DMS53 treated with DMSO at 0.1 percent for 48 hours (cell line): ENCODE measurements at regions not wholly inside any gene's neighbourhood (a gene's known extent, or its start where the extent isn't known, plus 50 kb on each side); places are given as distances from the start of the nearest gene placed in this dataset.
A peak's percentile ranks its signal among the peaks of the same experiment; 100 is the strongest.

ENCODE experiments used
- DNase-seq: peaks from one replicate; lab custom pipeline; 2025; ENCODE audit not compliant: unreplicated experiment; lab: John Stamatoyannopoulos, UW

DNA sequence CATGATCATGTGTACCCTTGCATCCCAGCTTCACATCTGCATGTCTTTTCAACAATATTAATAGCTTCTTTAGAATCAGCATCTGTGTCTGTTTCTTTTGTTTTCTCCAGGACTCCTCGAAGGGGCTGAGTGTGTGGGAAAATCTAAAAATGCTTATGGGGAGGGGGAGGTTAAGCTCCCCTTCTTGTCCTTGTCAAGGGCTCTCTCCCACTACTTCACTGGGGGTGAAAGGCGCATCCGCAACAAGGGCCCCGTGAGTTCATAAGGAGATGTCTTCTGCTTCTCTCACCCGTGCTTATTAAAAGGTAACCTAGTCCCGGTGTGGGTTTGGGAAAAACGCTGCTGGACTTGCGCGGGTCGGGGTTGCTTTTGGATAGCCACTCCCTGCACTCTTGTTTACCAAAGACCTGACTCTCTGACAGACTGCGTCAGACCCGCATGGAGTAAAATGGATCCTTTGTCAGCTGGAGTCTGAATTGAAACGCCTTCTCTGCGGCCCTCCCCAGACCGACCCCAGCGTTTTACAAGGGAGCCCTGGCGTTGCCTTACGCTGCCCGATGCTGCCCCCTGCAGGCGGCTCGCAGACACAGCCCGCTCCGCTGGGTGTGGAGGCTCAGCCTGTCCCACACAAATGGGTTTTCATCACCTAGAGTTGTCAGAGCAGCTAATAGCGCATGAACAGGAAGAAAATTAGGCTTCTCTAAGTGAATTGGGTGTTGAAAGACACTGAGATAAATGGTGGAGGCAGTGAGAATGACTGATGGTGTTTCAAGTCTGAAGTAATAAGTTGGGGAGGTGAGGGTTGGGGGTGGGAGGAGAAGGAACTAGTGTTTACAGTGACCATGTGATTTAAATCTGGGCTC, 53.8 kb downstream of the IER5 start:
- peak; percentile 70 for DNase-seq

DNA sequence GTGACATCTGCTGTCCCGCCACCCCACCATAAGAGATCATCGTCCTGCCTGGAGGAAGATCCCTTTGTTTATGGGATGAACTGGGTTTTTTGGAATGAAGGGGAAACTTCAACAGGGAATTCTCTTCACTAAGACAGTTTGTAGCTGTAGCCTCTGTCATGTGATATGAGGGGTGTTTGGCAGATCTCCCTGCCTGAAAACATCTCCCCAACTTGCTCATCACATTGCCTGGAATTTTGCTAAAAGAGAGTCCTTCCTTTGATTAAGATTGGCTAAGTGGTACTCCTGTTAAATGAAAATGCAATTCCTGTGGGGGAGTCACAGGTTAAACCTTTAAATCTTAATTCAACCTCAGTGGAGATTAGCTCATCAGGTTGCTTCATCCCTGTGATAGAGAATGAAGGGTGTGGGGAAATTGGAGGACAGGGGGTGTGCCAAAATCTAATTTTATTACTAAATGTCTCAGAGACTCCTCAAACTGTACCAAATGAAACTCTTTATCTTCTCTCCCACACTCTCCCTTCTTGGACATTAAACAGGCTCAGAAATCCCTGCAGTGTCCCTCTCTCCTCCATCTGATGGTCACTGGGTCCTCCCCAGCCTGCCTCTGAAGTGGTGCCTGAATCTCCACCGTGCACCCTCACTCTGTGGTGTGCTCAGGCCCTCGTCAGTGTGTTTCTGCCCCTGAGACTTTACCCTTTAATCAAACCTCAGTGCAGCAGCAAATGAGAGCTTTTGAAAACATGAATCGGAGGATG, 54.8 kb downstream of the IER5 start:
- no peak for DNase-seq

DNA sequence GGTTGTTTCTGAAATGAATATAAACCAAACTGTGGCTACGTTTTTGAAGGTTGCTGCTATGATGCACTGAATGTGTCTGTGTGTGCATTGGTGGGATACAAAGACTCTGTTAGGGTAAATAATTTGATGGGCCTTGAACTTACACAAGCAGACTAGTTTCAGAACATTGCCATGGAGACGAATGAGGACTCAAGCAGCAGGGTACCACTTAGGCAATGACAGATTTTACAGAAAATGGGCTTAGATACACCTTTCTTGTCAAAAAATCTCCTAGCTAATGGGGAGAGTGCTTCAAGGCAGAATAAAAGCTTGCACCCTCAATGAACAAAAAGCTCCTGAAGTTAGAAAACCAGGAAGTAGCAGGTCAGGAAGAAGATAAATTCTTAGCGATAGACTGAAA, 55.7 kb downstream of the IER5 start:
- no peak for DNase-seq

DNA sequence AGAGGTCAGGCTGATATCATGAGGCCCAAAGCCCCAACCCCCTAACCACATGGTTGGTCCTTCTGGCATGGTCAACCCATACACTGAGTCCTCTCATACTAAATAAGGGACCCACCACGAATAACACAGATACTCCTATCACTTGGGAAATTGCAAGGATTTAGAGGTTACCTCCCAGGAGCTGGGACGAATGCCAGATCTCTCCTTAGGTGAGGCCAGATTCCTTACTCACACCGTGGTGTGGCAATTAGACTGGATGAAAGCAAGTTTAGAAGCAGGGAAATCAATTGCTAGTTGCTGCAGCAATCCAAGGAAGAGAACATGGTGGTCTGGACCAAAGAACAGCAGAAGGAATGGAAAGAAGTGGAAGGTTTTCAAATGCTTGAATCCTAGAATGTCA, 60.1 kb downstream of the IER5 start:
- no peak for DNase-seq

DNA sequence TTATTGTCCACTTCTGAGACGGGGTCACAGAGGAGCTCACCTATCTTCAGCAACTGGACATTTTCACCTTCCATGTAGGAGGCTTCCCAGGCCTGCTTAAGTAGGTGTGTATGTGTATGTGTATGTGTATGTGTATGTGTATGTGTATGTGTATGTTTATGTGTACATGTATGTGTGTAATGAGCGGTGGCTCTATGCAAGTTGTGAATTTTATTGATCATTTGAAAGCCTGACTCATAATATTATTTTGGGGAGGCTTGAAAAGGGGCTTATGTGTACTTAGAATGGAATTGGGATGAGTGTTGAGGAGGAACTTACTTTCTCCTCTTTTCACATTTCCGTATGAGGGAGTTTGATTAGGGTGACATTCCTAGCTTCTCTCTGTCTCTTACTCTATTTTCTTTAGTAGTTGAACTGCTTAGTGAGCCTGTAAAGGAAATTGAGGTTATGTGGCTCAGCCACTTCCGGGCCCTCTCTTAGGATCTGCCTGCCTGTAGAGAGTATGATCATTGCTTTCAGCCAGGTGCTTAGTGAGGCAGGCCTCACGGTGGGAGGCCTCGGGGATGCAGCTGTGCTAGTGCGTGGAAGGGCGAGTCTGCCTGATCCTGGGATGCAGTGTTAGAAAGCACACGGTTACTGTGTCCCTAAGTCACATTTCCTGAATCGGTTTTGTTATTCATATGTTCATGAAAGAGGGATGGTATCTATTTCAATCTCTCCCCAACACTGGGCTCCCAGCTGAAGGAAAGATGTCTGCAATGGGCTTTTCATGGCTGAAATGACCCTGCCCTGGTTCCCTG, 61.0 kb downstream of the IER5 start:
- no peak for DNase-seq

DNA sequence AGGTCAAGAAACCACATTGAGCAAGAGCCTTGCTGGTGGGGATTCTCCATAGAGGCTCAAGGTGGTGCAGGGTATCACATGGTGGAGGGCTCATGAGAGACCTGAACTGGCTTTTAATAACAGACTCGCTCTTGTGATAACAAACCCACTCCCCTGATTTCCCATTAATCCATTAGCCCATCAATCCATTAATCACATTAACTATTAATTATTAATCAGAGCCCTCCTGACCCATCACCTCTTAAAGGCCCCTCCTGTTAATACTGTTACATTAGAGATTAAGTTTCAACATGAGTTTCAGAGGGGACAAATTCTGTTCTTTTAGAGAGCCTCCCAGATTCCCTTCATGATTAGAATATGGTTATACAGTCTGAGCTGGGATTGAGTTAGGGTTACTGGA, 61.8 kb downstream of the IER5 start:
- no peak for DNase-seq

DNA sequence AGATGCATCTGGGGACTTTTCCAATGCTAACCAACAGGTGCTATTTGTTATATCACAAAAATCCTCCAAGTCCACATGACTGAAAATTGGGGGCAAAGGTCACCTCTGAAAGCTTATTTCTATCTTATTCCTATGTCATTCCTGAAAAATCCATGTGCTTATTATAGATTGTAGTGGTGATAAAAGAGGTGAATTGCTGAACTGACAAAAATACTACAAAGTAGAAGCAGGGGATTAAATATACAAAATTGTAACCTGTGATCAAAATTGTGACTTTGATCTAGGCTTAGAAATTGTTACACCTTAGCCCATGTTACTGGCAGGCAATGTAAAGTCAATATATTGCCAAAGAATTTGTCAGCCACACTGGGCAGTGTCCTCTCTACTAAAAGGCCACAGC, 62.3 kb downstream of the IER5 start:
- no peak for DNase-seq

DNA sequence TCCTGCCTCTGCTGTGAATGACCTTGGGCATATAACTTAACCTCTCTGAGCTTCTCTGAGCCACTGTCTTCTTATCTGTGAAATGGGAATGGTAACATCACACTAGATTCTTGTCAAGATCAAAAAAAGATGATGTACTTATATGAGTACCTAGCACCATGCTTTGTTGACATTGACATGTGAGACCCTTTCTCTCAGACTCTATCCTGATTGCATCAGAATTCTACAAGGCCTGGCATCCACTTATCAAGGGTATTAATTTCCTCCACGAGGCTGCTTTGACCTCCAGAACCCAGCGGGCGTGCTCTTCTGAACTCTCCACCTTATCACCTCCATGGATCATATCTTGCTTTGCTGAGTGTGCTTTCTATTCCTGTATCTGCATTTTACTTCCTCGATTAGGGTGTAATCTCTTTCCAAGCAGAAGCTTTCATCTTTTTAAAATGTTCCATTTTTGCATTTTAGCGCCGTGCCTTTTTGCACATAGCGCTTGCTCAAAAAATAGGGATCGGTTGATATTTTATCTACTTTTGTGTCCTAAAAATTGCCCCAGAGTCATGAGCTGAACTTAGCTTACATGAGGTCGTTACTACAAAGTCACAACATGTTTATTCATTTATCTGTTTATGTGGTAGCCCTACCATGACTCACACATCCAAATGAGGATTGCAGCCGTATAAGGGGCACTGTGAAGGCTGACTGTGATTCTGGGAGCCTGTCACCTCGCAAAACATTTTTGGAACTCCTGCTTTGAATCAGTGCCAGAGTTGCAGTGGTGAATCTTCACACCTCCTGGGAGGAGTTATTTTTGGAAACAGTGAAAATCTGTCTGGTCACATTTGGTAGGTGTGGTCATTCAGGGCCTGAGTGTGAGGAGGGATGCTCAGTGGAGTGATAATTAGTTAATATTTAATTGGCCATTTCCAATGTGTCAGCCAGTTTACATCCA, 63.2 kb downstream of the IER5 start:
- peak; percentile 40 for DNase-seq

DNA sequence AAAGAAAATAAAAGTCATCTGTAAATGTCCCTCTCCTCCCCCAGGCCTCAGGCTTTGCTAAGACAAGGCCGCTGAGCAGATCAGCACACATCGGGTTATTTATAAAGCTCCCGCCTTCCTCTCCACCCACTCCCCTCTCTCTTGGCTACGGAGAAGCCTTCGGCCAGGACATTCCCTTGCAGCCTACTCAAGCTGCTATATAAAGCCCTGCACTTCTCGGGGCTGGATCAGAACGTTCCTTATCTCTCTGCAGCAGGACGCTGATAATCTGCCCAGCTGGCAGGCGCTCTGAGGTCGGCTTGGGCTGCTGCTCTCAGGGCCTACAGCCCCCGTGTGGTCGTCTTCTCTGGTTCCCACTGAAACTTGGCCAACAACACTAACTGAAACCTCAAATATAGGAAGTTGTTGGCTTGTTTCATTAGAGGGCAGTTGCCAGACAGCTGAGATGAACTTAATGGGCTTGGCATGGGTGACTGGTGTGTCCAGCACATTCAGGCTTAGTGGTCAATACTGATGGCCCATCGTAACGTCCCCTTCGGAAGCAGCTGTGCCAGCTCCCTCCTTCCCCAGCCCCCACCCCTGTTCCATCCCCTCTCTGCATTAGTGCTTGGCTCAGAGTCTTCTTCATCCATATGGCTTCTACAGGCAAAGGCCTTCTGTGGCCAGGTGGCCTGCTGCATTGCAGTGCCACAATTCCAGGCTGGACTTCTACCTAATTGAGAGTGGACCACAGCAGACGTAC, 64.6 kb downstream of the IER5 start:
- DNase-seq: no peak

DNA sequence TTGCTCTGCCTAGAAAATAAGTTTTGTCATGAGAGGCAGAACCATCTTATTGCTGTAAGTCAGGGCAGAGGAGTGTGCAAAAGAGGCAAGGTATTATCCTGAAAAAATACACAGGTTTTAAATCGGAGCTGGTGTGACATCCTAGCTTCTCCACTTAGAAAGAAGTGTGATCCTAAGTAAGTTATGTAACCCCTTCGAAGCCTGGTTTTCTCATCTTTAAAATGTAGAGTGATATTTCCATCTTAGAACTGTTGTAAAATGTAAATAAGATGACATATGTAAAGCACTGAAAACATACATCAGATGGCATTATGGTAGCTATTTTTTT, 65.1 kb downstream of the IER5 start:
- DNase-seq: no peak

DNA sequence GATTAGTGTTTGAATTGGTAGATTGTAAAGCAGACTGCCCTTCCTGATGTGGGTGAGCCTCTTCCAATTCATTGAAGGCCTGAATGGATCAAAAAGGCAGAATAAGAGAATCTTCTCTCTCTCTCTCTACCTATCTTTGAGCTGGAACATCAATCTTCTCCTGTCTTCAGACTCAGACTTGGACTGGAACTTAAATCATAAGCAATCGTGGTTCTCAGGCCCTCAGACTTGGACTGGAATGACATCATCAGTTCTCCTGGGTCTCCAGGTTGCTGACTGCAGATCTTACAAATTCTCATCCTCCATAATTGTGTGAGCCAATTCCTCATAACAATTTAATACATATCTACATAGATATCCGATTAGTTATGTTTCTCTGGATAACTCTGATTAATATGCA, 66.8 kb downstream of the IER5 start:
- no peak for DNase-seq

DNA sequence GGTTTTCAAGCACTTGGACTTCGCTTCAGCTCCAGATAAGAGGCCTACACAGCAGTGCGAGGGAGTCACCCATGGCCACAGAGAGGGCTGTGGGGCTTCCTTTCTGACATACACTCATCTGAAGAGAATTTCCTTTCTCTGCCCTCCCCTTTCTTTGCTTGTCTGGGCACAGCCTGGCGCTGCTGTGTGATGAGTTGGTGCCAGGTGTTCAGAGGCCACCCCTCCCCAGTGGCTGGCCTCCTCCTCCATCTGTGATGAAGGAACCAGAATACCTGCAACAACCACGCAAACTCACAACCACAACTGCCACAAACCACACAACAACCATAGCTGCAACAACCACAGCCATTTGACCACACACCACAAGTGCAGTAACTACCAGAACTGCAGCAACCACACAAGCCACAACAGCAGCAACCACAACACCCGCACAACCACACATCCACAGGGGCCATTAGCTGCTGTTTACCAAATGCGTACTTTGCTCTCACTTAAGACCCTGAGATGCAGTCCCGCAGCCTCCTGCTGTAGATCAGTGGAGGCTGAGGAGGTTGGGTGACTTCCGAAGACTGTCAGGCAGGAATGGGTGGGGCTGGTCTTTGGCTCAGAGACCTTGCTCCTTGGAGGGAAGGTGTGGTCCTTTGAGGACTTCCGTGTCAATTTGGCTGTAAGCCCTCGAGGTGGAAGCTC, 71.1 kb downstream of the IER5 start:
- DNase-seq: no peak

DNA sequence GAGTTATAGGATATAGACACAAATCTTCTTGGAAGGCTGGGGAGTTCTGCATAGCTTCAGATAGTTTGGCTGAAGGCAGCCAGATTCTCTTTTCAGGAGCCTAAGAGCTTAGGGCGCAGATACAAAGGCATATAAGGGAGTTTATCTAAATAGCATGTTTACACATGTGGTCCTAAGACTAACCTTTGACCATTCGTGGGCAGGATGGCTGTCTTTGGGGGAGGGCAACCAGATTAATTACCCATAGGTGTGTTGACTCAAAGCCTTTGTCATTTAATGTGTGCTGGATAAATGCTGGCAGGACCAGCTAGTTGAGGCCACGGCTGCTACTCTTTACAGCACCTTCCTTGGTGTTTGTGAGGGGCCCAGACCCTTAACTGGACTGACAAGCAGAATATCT, 71.8 kb downstream of the IER5 start:
- no peak for DNase-seq

DNA sequence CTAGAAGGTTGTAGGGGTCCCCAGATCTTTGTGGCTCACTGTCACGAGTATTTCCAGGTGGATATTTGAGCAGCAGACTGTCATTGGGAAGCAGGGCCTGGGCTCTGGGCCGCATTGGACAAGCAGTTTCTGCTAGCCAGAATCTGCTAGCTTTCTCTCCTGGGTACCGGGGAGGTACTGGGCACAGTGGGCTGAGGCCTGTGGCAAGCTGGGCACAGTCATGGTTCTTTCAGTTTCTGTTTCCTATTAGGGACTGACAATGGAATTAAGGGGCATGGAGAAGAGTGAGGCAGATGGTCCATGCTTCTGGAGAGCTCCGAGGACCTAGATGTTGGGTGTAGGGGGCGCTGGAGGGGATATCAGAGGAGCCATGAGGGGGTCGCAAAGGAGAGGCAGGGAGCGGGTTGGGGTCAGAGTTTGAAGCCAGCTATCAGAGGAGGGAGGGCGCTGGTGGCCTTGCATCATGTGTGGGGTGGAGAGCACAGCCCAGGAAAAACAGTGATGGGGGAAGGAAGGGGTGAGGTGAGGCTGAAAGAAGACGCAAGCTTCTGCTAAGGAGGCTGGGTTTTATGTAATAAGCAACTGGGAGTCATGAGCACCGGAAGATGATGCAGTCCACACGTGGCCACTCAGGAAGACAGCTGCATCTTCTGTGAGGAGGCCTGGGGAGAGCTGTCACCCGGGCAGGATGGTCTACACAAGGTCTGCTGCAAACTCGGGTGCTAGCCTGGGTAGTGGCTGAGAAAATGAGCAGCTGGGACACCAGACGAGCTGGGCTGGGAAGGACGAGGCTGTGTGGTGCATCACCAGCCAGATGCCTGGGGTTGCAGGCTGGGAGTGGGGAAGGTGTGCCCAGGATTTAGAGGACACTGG, 72.7 kb downstream of the IER5 start:
- DNase-seq: no peak

DNA sequence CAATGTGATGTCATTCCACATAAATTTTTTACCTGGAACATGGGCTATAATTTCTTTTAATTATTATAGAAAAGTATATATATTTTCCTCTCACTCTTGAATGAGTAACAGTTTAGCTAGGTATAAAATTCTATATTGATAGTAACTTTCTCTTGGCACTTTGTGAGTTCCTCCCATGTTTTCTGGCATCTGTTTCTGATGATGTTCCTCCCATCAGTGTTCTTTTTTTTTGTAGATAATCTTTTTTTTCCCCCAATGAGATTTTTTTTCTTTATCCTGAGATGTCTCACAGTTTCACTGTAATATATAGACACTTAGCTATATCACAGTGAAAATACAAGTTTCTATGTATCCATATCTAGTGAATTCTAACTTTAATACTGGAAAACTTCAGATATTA, 75.2 kb downstream of the IER5 start:
- no peak for DNase-seq

DNA sequence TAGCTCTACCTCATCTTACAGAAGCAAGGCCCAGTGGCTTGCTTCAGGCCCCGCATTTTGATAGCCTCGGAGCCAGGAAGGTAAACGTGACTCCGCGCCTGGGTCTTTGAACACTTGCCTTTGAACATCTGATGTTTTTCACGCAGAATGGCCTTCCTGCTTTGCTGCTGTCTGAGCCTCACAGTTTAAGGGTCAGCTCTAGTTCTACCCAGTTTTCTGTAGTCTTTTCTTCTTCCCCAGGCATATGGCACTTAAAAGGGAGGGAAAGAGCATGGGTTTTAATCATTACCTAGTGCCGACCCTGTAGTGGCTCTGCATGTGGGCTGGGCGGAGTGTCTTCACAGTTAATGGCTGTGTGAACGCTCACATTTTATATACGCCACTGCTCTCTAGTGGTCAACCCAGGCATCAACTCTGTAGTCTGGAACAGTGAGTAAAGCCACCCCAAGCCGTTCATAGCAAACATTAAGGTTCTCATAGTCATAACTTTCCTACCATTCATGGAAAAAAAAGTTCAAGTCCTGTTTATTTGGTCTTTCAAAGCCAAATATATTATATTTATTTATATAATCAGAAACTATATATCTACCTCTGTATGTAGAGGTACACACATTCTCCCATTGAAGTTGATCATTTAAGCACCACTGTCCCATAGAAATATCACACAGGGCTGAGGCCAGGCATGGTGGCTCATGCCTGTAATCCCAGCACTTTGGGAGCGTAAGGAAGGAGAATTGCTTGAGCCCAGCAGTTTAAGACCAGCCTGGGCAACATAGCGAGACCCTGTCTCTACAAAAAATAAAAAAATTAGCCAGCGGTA, 78.1 kb downstream of the IER5 start:
- DNase-seq: peak; percentile 64

DNA sequence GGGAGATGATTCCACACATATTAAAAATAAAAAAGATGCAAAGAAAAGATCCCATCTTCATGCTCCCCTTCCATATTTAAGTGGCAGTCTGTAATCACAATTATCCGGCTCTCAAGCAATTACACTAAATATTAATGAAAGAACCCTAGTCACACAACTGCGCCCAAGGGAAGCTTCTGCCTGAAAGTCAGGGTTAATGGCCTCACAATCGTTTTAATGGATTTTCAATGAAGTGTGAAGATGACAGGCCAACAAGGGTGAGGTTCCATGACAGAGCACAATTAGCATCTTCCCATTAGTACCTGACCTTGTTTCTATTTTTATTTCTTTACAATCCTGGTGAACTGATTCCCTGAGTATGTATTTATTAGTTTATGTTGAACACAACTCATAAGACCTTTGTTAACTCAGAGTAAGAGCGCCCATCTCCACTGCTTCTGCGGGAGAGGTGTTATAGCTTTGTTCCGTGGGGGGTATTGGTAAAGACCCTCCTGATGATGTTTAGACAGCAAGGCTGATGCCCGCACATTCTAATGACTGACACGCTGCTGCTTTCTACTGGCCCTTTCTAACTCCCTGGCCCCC, 80.9 kb downstream of the IER5 start:
- no peak for DNase-seq
